GM15510 (cell line): ENCODE measurements at regions not wholly inside any gene's neighbourhood (a gene's known extent, or its start where the extent isn't known, plus 50 kb on each side); places are given as distances from the start of the nearest gene placed in this dataset.

Experiments
- POLR2A ChIP-seq: IDR thresholded peaks from 3 replicates; pipeline ENCODE4 v1.6.1; 2011; ENCODE audit warnings: borderline replicate concordance; ENCODE audit not compliant: insufficient read length; ENCODE audit errors: extremely low read depth

DNA sequence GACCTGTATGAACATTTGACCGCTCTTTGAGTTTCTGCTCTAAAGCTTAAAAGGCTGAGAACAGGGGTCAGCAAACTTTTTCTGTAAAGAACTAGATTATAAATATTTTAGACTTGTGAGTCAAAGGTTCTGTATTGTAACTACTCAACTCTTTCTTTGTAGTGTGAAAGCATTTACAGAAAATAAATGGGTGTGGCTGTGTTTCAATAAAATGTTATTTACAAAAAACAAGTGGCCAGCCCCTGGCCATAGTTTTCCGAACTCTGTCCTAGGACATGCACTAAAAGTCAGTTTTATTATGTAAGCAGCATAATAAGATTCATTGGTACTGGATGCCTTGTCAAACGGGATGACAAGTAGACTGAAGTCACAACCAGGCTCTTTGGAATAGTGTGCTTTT lies 434.9 kb downstream of the ZEB2 start:
- TF ChIP-seq POLR2A: no peak

DNA sequence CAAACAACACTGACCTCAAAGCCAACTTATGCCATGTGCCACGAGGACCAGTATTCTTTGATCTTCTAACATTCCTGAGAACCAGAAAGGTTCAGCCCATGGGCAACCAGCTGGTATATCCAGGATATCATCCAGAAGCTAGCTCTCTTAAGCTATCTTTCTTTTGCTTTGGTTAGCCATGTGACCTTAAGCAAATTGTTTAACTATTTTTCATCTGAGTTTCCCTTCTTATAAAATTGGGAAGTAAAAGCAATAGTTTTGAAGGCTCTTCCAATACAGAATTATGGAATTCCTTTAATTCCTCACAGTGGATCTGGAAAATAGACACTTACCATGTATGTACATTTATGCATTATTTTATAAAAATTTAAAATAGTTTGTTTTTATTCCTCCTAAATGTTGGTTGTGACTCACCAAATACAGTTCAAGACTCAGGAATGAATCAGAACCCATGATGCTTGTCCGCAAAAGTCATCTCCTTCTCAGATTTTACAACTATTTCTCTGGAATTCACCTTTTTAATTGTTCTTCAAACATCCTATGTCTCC lies 435.7 kb downstream of the ZEB2 start:
- TF ChIP-seq POLR2A: no peak

DNA sequence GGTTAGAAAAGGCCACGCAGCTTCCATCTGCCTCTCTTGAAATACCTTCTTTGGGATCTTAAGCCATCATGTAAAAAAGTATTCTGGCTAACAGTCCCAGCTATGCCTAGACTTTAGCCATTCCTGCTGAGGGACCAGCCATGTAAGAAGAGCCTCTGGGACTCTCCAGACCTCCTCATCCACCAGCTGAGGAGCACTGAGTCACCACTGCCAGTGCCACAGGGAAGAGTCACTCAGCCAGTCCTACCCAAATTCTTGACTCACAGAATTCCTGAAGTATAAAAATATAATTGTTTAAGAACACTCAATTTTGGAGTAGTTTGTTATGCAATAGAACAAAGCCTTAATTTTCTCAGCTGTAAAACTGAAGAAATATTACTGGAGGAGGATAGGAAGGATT lies 436.7 kb downstream of the ZEB2 start:
- no peak for TF ChIP-seq POLR2A

DNA sequence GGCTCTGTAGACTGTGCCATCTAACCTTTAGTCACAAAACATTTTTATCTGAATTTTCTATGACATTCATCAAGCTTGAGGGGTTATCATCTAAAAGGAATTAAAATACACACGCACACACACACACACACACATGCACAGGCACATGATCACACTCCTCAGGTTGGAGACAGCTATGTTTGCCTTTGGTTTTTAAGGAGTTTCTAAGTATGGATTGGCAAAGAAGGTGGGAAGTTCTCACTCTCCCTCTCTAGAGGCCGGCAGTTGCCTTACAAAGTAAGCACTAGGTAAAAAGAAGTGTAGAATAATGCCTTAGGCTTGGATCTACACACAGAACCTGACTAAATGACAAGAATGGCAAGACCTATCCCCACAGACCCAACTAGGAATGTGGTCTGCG lies 437.1 kb downstream of the ZEB2 start:
- no peak for TF ChIP-seq POLR2A

DNA sequence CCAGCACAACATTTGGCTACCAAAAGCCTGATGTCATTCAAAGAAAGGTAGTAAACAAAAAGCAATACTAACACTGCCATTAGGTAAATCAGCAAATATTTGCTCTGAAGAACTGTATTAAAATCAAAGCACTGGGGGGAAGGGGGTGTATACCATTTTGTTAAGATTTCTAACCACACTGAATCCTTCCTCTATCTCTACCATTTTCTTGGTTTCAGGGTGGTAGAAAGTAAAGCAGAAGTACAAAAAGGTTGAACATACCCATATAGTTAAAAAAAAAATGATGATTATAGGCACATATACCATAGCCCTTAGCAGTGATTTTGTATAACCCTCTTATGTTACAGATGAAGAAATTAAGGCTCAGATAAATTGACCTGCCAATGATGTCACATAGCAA lies 437.6 kb downstream of the ZEB2 start:
- TF ChIP-seq POLR2A: no peak

DNA sequence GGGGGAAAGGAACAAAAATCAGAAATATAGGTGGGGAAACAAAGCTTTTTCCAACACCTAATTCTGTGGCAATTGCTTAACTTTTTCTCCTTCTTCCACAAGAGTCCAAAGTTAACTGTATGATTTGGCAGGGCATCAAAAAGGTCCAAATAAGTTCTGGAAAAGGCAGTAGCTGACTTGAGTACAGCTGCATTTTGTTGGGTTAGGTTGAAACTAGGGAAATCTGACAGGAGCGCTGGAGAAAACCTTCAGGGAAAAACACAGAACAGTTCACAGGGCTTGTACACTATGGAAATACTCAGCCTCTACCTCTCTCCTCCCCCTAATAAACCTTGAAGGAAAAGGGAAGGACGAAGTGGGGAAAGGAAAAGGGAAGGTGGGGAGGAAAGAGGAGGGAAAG lies 438.6 kb downstream of the ZEB2 start:
- no peak for TF ChIP-seq POLR2A

DNA sequence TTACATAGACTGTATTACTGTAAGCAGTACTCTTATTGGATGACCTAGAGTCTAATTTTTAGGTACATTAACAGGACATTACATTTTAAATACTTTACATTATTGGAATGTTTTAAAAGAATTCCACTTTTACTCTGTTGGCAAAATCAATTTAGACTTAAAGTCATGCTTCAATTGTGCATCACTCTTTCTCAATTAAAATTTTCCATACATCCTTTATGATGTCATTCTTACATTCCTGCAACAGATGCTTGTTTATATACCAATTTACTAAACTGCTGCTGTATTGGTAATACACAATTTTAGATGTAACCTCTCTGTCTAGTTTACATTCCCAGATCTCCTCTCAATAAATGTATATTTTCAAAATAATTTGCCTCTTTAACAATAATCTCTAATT lies 440.1 kb downstream of the ZEB2 start:
- no peak for TF ChIP-seq POLR2A

DNA sequence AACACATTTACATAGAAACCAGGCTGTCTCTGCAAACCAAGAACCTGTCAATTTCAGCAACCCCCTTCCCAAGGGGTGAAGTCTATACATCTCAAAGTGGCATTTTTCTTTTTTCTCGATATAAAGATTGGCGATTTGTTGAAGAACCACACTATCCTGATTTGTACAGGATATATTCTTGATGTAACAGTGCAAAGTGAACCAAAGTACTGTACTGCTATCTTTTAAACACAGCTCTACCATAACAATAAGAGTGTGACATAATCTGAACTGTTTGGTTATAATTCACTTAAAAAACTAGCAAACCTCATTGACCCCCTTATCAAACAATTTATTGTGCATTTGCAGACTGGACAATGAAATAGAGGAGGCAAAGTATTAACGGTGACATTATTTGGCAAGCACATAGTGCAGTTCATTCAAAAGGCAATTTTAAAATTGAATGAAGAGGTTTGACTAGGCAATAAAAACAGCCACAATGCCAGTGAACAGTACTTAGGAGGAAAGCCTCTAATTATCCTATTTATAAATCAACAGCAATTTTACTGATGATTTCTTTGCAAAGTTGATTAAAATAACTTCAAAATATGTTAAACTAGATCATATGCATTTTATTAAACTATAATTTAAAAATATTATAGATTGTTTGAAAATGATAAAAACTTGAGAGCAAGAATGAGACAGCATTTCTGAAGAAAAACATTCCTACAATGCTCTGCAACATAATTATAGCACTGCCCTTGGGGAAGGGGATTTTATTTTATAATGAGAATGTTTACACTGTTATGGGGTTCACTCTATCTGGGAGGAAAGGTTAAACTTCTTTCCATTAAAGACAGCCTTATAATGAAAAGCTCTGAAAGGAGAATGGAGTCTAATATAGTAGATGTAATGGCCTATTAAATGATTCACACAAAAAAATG lies 440.9 kb downstream of the ZEB2 start:
- TF ChIP-seq POLR2A: no peak

DNA sequence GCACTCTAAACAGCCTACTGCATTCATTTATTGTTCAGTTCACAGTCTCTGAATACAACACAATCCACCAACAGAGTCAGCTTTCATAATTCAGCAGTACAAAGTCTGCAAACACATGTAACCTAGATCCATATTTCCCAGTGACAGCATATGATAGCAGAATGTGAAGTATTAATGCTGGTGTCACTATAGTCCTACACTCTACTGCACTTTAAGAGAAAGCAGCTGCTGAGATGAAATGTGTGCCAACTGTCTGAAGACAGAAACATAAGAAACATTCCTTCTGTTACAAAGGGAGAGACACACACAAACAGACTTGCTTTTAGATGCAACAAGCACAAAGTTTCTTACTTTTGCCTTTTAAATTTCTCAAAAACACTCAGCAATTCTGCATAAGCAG lies 441.8 kb downstream of the ZEB2 start:
- no peak for TF ChIP-seq POLR2A

DNA sequence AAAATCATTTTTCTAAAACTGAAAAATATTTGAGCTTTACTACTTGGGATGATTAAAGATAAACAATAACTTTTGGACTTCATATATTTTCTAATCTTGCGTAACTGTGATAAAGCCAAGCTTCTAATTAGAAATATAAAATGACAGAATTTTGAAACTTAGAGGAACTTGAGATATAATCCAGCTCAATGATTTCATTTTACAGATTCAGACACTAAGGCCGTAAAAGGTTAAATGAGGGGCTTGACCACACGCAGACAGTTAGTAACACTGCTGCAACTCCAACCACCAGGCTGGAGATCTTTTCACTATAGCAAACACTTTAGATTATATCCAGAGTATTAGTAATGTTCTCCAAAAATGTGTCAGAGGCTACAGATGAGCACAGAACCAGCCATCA lies 445.5 kb downstream of the ZEB2 start:
- no peak for TF ChIP-seq POLR2A

DNA sequence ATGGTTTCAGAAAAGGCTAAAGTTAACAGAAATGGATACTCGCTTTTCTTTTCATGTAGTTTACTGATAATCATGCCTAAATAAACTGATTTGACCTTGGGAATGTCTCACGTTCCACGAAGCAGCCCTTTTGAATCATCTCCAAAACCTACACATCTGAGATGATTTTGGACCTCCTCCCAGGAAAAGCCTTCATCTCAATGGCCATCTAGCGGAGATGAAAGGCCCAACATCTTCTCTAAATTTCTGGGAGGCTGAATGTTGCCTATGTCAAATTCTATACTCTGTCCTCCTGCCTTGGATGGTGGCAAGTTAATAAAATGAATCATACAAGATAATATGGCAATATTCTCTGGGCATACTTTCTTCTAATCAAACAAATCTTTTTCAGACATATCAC lies 448.5 kb downstream of the ZEB2 start:
- TF ChIP-seq POLR2A: no peak

DNA sequence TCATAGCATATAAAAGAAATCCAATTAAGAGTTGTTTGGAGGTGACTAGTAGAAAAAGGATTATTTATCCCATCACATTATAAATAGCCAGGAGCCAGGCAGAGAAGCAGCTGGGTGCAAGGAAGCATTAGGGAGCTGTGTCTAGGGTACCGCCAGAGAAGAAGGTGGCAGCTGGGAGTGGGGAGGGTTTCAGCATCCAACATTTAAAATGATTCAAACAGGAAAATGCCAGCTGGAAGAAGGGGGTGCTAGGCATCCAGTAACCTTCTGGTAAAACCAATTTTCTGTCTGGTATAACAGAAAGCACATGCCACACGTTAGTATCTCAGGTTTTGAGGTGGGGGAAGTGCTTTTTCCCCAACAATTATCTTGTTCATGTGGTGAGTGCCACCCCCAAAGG lies 452.4 kb downstream of the ZEB2 start:
- no peak for TF ChIP-seq POLR2A

DNA sequence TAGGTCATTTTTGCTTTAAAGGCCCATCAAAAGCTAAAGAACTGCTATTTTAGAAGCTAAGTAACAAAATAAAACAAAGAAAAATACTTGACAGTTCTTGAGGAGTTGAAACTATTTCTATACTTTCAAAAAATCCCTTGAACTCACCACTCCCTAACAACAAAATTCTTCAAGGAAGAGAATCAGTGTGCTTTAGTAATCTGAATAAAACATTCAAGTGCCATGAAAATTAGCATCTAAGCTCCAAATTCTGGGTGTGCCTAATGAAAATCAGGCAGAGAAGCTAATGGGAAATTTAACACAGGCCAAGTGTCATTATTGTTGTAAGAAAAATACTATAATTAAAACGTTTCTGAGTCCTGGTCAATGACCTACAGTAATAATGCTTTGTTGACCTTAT lies 456.3 kb downstream of the ZEB2 start:
- TF ChIP-seq POLR2A: no peak

DNA sequence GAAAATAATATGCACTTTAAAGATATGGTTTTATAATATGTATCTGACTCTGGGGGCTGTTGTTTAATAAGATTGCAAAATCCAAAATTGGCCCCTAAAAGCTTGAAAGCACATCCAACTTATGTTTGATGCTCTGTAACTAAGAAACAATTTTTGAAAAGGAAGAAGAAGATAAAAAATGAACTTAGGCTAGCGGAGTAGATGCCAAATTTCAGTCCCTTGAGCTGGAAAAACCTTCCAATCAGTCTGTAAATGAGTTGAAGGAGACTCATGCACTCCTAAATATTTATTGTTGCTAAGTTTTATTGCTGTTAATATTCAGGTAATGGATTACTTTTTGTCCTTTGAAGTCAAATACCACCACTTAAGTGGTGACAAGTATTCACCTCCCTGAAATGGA lies 465.0 kb downstream of the ZEB2 start:
- no peak for TF ChIP-seq POLR2A

DNA sequence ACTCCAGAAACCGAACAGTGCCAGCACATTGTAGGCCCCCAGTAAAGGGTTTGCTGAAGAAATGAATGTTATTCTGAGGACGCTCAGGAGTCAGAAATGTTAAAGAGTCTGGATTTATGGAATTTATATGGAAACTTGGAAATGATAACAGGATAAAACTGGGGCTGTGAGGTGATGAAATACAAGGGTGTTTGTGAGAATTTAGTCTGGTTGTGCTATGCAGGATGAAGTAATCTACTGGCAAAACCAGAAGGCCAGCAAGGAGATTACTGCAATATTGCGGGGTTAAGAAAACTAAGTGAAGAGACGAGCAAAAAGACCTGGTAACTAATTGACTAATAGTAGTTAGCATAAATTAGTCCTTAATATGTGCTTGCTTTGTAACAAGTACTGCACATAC lies 467.8 kb downstream of the ZEB2 start:
- no peak for TF ChIP-seq POLR2A

DNA sequence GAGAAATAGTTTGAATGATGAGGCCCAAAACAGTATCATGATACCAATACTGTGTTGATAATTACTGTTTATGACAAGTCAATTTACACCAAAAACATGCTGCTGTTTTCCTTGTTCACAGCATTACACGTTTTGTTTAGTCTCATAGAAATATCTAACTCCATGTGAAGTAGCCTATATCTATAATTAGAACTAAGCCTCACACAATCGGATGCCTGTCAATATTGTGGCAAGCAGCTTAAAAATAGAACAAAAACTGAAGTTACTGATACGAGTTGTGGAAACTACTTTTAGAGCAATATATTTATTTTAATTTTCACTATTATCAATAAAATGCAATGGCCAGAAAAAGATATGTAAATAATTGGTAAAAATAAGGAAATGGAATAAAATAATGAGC lies 470.8 kb downstream of the ZEB2 start:
- no peak for TF ChIP-seq POLR2A
